ENCODE measurements at regions not wholly inside any gene's neighbourhood (a gene's known extent, or its start where the extent isn't known, plus 50 kb on each side); places are given as distances from the start of the nearest gene placed in this dataset.

DNA sequence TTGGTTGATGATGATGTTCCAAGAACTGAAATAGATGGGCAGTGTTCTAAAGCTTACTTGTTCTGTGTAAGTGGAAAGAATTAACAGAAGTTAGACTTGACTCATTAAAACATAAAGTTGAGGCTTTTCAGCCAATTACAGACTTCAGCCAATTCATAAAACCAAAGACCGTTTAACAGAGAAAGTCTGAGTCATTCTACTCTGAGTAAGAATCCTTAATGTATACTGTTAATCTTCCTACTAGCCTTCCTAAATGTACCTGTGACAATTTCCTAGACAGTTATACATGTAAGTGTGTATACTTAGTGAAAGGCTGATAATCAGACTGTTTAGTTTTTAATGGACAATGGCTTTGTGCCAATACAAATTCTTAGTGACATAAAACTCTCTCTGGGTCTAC, 681.0 kb downstream of the RPL10L start:
- DNase-seq (no peak), ATAC-seq (no peak)
- no peaks in the 10 kb centered on the region for H3K9me3 ChIP-seq
- H3K4me3 ChIP-seq, result no peak overlapping the region
- H3K36me3 ChIP-seq (replicated peaks in 1 of 2; ENCODE audit: insufficient read depth in 1 of 2, low read depth in 2 of 2), result no peaks in the 10 kb centered on the region
- H3K27me3 ChIP-seq, result no peaks in the 10 kb centered on the region
- intact Hi-C loops (cut with DNase I), result no loop called here
- H3K4me1 ChIP-seq, result no peaks in the 10 kb centered on the region
- TF ChIP-seq CTCF (IDR thresholded peaks at IDR 0.05), result no peak
- no peak for TF ChIP-seq POLR2A (IDR thresholded peaks at IDR 0.05)
- H3K27ac ChIP-seq, result no peak overlapping the region
- 40 to 43% methylated on average over 1 of the region's 1 CpG for WGBS, 2 donors

DNA sequence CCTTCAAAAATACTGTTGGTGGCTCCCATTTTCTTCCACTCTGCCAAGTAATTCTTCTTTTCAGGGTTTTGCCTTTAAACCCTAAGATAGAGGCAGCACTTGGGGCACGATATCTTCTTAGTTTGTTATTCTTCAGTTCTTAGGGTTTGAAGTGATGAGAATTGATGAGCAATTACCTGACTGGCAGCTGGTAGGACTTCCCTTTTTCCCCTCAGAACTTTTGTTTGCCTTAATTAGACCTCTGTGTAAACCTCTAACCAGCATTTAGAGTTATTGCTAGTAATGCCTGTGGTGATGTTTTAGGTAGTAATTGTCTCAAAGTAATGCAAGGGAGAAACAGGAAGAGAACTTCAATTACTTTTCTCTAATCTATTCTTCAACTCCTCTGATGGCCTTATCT, 683.5 kb downstream of the RPL10L start:
- Histone ChIP-seq H3K36me3 (replicated peaks in 1 of 2; ENCODE audit: insufficient read depth in 1 of 2, low read depth in 2 of 2) (no peaks in the 10 kb centered on the region), H3K27me3 (no peaks in the 10 kb centered on the region), H3K4me1 (no peaks in the 10 kb centered on the region), H3K27ac (no peak overlapping the region), H3K4me3 (no peak overlapping the region), H3K9me3 (no peaks in the 10 kb centered on the region)
- intact Hi-C loops (cut with DNase I), result no loop called here
- 42 to 59% methylated on average over 1 of the region's 1 CpG for WGBS, 2 donors
- ATAC-seq (no peak), DNase-seq (no peak)
- TF ChIP-seq POLR2A (IDR thresholded peaks at IDR 0.05) (no peak), CTCF (IDR thresholded peaks at IDR 0.05) (no peak)

GRCh38 chr14:45949479-45949878, 696.5 kb upstream of the MIS18BP1 start:
- no peak for ATAC-seq
- no peak for DNase-seq
- no peak for TF ChIP-seq POLR2A (IDR thresholded peaks at IDR 0.05)
- TF ChIP-seq CTCF (IDR thresholded peaks at IDR 0.05), result no peak
- Histone ChIP-seq H3K4me1 (no peaks in the 10 kb centered on the region), H3K27me3 (no peaks in the 10 kb centered on the region), H3K36me3 (replicated peaks in 1 of 2; ENCODE audit: insufficient read depth in 1 of 2, low read depth in 2 of 2) (no peaks in the 10 kb centered on the region), H3K27ac (no peak overlapping the region), H3K9me3 (no peaks in the 10 kb centered on the region), H3K4me3 (no peak overlapping the region)
- intact Hi-C loops (cut with DNase I), result no loop called here
- 25 to 36% methylated on average over 2 of the region's 2 CpGs for WGBS, 2 donors

DNA sequence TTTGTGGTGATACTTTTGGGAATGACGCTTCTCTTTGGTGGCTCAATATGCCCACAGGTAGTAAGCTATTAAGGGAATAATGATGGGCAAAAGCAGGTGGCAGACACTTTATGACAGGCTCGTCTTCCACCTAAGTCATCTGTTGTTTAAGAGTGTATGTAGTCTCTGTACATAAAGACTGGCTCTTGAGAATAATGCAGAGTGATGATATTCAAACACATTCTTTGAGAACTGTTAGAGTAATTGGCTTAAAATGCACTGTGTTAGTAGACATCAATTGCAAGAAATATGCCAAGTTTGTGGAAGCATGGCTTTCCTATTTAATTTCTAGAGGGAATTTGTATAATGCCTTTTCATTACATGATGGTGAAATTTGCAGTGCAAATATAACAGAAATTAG, 694.8 kb upstream of the MIS18BP1 start:
- intact Hi-C loops (cut with DNase I), result no loop called here
- H3K4me3 ChIP-seq, result no peak overlapping the region
- no peaks in the 10 kb centered on the region for H3K27me3 ChIP-seq
- TF ChIP-seq POLR2A (IDR thresholded peaks at IDR 0.05) (no peak), CTCF (IDR thresholded peaks at IDR 0.05) (no peak)
- 55 to 67% methylated on average over 2 of the region's 2 CpGs for WGBS, 2 donors
- H3K9me3 ChIP-seq, result no peaks in the 10 kb centered on the region
- no peak for DNase-seq
- no peaks in the 10 kb centered on the region for H3K4me1 ChIP-seq
- ATAC-seq, result no peak
- no peak overlapping the region for H3K27ac ChIP-seq
- H3K36me3 ChIP-seq (replicated peaks in 1 of 2; ENCODE audit: insufficient read depth in 1 of 2, low read depth in 2 of 2), result no peaks in the 10 kb centered on the region

GRCh38 chr14:45946251-45946650, 693.2 kb upstream of the MIS18BP1 start:
- no peaks in the 10 kb centered on the region for H3K36me3 ChIP-seq (replicated peaks in 1 of 2; ENCODE audit: insufficient read depth in 1 of 2, low read depth in 2 of 2)
- no peak overlapping the region for H3K27ac ChIP-seq
- WGBS, 2 donors, result 43 to 52% methylated on average over 3 of the region's 3 CpGs
- intact Hi-C loops (cut with DNase I), result no loop called here
- ATAC-seq, result no peak
- H3K9me3 ChIP-seq, result no peaks in the 10 kb centered on the region
- no peaks in the 10 kb centered on the region for H3K27me3 ChIP-seq
- DNase-seq, result no peak
- no peaks in the 10 kb centered on the region for H3K4me1 ChIP-seq
- no peak overlapping the region for H3K4me3 ChIP-seq
- no peak for TF ChIP-seq CTCF (IDR thresholded peaks at IDR 0.05)
- TF ChIP-seq POLR2A (IDR thresholded peaks at IDR 0.05), result no peak
